ENCODE measurements at regions not wholly inside any gene's neighbourhood (a gene's known extent, or its start where the extent isn't known, plus 50 kb on each side); places are given as distances from the start of the nearest gene placed in this dataset.

DNA sequence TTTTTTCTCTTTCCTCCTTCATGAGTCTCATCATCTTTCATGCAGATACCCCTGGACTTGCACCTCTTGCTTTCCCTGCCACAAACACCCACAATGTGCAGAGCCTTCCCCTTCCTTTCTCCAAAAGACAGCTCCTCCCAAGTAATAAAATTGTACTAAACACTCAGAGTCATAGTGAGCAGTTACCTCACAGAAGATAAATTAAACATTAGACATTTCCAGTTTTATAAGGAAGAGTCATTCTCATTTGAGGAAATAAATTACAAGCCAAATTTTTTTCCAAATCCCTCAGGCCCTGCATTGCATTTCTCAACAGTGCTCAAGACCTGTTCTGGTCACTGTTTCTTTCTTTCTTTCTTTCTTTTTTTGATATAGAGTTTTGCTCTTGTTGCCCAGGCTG is 131.5 kb downstream of the ATPSCKMT start:
- Histone ChIP-seq H3K18ac (ENCODE audit: insufficient read length, low read depth, low read length) (no peak overlapping the region), H2AK5ac (ENCODE audit: insufficient read length, low read length) (no peak overlapping the region), H3K9me3 (ENCODE audit: control insufficient read depth, low read depth, low read length) (no peaks in the 10 kb centered on the region), H3K79me2 (ENCODE audit: insufficient read depth, low read length) (no peaks in the 10 kb centered on the region), H2BK12ac (ENCODE audit: insufficient read length, low read depth, low read length) (no peak overlapping the region), H4K5ac (ENCODE audit: insufficient read length, low read depth, low read length) (no peak overlapping the region), H3K23me2 (ENCODE audit: insufficient read length, low read depth, low read length, poor library complexity, severe bottlenecking) (no peaks in the 10 kb centered on the region), H3K4me1 (ENCODE audit: insufficient read depth, low read length) (no peaks in the 10 kb centered on the region), H3K56ac (ENCODE audit: insufficient read length, low read depth, low read length) (no peak overlapping the region), H2BK120ac (ENCODE audit: low read depth, low read length, poor library complexity, severe bottlenecking) (no peak overlapping the region), H2BK20ac (ENCODE audit: low read depth, low read length, poor library complexity, severe bottlenecking) (no peak overlapping the region), H3K27me3 (ENCODE audit: insufficient read depth, low read length) (no peaks in the 10 kb centered on the region), H3K14ac (ENCODE audit: insufficient read depth, low read length) (no peak overlapping the region), H3T11ph (ENCODE audit: low read length) (no peak overlapping the region), H3K4ac (ENCODE audit: low read depth, low read length) (no peak overlapping the region), H2BK5ac (ENCODE audit: insufficient read length, low read length) (no peak overlapping the region), H4K8ac (replicated peaks; ENCODE audit: insufficient read length, low read depth, low read length) (no peak overlapping the region), H4K91ac (ENCODE audit: insufficient read length, low read depth, low read length) (no peak overlapping the region), H3K23ac (ENCODE audit: insufficient read length, low read depth, low read length) (no peak overlapping the region), H3K4me2 (ENCODE audit: insufficient read depth, insufficient read length, low read length) (no peak overlapping the region), H3K79me1 (ENCODE audit: insufficient read depth, low read depth, low read length, poor library complexity, severe bottlenecking) (no peaks in the 10 kb centered on the region), H3K9ac (ENCODE audit: extremely low read depth, insufficient read length, low read length) (no peak overlapping the region), H3K27ac (ENCODE audit: insufficient read length, low read depth, low read length) (no peak overlapping the region), H2BK15ac (ENCODE audit: low read depth, low read length) (no peak overlapping the region), H2AFZ (ENCODE audit: low read length) (no peak overlapping the region), H4K20me1 (ENCODE audit: control insufficient read depth, insufficient read depth, insufficient read length) (no peaks in the 10 kb centered on the region)
- Mint-ChIP-seq H3K4me1 (peaks cover 3 to 7% of the 10 kb centered on the region in 2 experiments; a peak in 3 of 4 replicates), H3K9me3 (no peaks in the 10 kb centered on the region), H3K4me3 (no peak overlapping the region), H3K27me3 (ENCODE audit: low read depth) (no peaks in the 10 kb centered on the region; the same call in none of the 2 replicates), H3K36me3 (ENCODE audit: insufficient read depth in 1 of 3, low read depth in 3 of 3) (peaks cover 0 to 2% (median 0%) of the 10 kb centered on the region in 3 experiments; a peak in 2 of 7 replicates), H3K27ac (no peak overlapping the region)
- no peak for DNase-seq
- no peak for TF ChIP-seq CTCF (conservative IDR thresholded peaks at IDR 0.05)
